PC-9 (cell line): ENCODE measurements at regions not wholly inside any gene's neighbourhood (a gene's known extent, or its start where the extent isn't known, plus 50 kb on each side); places are given as distances from the start of the nearest gene placed in this dataset.

Experiments used
- EZH2 ChIP-seq: fragments of 200-600 bp; sonication (generic); IDR thresholded peaks from 2 replicates; pipeline ENCODE4 v1.8.0; 2017; ENCODE audit warnings: antibody characterized with exemption, low read depth
- TF ChIP-seq, protein P1 (sequence below): fragments of 200-600 bp; sonication (generic); conservative IDR thresholded peaks from 2 replicates; pipeline ENCODE4 v1.6.1; 2017; ENCODE audit warnings: mixed run types, antibody characterized with exemption, mild to moderate bottlenecking, moderate library complexity

- no peak for TF ChIP-seq EZH2
- TF ChIP-seq, protein P1, sequence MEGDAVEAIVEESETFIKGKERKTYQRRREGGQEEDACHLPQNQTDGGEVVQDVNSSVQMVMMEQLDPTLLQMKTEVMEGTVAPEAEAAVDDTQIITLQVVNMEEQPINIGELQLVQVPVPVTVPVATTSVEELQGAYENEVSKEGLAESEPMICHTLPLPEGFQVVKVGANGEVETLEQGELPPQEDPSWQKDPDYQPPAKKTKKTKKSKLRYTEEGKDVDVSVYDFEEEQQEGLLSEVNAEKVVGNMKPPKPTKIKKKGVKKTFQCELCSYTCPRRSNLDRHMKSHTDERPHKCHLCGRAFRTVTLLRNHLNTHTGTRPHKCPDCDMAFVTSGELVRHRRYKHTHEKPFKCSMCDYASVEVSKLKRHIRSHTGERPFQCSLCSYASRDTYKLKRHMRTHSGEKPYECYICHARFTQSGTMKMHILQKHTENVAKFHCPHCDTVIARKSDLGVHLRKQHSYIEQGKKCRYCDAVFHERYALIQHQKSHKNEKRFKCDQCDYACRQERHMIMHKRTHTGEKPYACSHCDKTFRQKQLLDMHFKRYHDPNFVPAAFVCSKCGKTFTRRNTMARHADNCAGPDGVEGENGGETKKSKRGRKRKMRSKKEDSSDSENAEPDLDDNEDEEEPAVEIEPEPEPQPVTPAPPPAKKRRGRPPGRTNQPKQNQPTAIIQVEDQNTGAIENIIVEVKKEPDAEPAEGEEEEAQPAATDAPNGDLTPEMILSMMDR: no peak
These were observed 98.6 kb upstream of the TAB2 start for GRCh38 chr6:149218915-149219314.
